ENCODE measurements at regions not wholly inside any gene's neighbourhood (a gene's known extent, or its start where the extent isn't known, plus 50 kb on each side); places are given as distances from the start of the nearest gene placed in this dataset.
"Not testable (repeated sequence)": the region's sequence is repeated elsewhere in the genome, so short reads cannot be mapped to it uniquely, and the experiment has no call there.

- not testable (repeated sequence) for TF ChIP-seq CTCF, POLR2A (IDR thresholded peaks at IDR 0.05)
Measured at GRCh38 chr15:21029001-21029400, 162.9 kb upstream of the POTEB2 start.
